MCF 10A (cell line): ENCODE measurements at regions not wholly inside any gene's neighbourhood (a gene's known extent, or its start where the extent isn't known, plus 50 kb on each side); places are given as distances from the start of the nearest gene placed in this dataset.

ENCODE experiments used
- BruUV-seq: library from RNA; stranded (reverse); fragments of 400-500 nt; replicated peaks from 2 replicates; lab custom pipeline; 2021; lab: Mats Ljungman, UMichigan
- CTCF ChIA-PET: fragments of 300-600 bp; sonication (Branson Sonifier 250); formaldehyde crosslinking; extraction: SDS; loops from one replicate; lab custom pipeline; 2021; ENCODE audit warnings: antibody characterized with exemption, inconsistent platforms; lab: Yijun Ruan, JAX
- POLR2A ChIA-PET: fragments of 300-600, 350-650 bp; sonication (Branson Sonifier 250); formaldehyde crosslinking; extraction: SDS; loops from one replicate; lab custom pipeline; 2020; ENCODE audit warnings: antibody characterized with exemption, inconsistent platforms; lab: Yijun Ruan, JAX
- DNase-seq: peaks from one replicate; pipeline ENCODE4 v3.0.0-alpha.2; 2018; ENCODE audit not compliant: unreplicated experiment
- H3K27ac Mint-ChIP-seq: one replicate; pipeline ENCODE4 v1.8.0; 2022; ENCODE audit warnings: mild to moderate bottlenecking, low read depth, mixed read lengths; ENCODE audit not compliant: unreplicated experiment
- H3K27me3 Mint-ChIP-seq: one replicate; pipeline ENCODE4 v1.8.0; 2022; ENCODE audit warnings: mixed read lengths; ENCODE audit not compliant: insufficient read depth, unreplicated experiment
- H3K36me3 Mint-ChIP-seq: one replicate; pipeline ENCODE4 v1.8.0; 2022; ENCODE audit warnings: mild to moderate bottlenecking, moderate library complexity, mixed read lengths; ENCODE audit not compliant: insufficient read depth, unreplicated experiment
- H3K4me1 Mint-ChIP-seq: one replicate; pipeline ENCODE4 v1.8.0; 2022; ENCODE audit warnings: mixed read lengths; ENCODE audit not compliant: insufficient read depth, unreplicated experiment
- H3K4me3 Mint-ChIP-seq: one replicate; pipeline ENCODE4 v1.8.0; 2022; ENCODE audit warnings: mild to moderate bottlenecking, moderate library complexity, mixed read lengths; ENCODE audit not compliant: unreplicated experiment
- H3K9me3 Mint-ChIP-seq: one replicate; pipeline ENCODE4 v1.8.0; 2022; ENCODE audit warnings: mixed read lengths; ENCODE audit not compliant: unreplicated experiment
- intact Hi-C: fragments of 100-400 bp; cut with micrococcal nuclease; formaldehyde crosslinking; loops from 2 replicates; pipeline ENCODE4 v1.14.1; 2022
- TF ChIP-seq, protein P1 (sequence below): fragments of 200-600 bp; IDR thresholded peaks from one replicate; pipeline ENCODE4 v1.8.0; 2022; ENCODE audit warnings: antibody characterized with exemption, mild to moderate bottlenecking; ENCODE audit not compliant: unreplicated experiment

DNA sequence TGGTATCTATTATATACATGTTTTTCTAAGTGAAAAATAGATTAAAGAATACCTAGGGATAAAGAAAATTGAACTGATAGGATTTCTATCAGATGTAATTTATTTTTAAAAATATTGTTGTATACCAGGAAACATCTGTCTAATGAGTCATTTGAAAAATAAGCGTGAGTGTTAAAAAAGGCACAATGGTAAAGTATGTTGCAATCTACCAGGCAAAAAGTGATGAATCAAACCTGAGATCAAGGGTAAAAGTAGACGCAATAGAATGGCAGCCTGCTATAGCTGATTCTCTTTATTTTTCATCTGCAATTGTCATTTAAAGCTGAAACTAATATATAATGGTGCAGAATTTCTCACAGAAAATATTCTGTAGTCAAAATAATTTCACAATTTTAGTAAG is 1119.6 kb downstream of the PCDH18 start:
- intact Hi-C loops: no loop called here
- Mint-ChIP-seq H3K36me3 (no peaks in the 10 kb centered on the region), H3K4me3 (no peak overlapping the region), H3K27ac (no peak overlapping the region), H3K4me1 (peaks cover 8% of the 10 kb centered on the region), H3K9me3 (no peaks in the 10 kb centered on the region), H3K27me3 (no peaks in the 10 kb centered on the region)
- TF ChIP-seq, protein P1, sequence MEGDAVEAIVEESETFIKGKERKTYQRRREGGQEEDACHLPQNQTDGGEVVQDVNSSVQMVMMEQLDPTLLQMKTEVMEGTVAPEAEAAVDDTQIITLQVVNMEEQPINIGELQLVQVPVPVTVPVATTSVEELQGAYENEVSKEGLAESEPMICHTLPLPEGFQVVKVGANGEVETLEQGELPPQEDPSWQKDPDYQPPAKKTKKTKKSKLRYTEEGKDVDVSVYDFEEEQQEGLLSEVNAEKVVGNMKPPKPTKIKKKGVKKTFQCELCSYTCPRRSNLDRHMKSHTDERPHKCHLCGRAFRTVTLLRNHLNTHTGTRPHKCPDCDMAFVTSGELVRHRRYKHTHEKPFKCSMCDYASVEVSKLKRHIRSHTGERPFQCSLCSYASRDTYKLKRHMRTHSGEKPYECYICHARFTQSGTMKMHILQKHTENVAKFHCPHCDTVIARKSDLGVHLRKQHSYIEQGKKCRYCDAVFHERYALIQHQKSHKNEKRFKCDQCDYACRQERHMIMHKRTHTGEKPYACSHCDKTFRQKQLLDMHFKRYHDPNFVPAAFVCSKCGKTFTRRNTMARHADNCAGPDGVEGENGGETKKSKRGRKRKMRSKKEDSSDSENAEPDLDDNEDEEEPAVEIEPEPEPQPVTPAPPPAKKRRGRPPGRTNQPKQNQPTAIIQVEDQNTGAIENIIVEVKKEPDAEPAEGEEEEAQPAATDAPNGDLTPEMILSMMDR: no peak
- POLR2A ChIA-PET: interaction anchor here (0.5 to 1.2 kb wide), 4 partner anchors 10 to 329 kb away, joined by 3 to 5 read pairs (median 3); no protein-coding TSS in a partner anchor
- no TSS peak for BruUV-seq
- DNase-seq: peak; percentile 77
- CTCF ChIA-PET: interaction anchor here (0.7 kb wide), 1 partner anchor 381 kb away, joined by 3 read pairs; no protein-coding TSS in a partner anchor

DNA sequence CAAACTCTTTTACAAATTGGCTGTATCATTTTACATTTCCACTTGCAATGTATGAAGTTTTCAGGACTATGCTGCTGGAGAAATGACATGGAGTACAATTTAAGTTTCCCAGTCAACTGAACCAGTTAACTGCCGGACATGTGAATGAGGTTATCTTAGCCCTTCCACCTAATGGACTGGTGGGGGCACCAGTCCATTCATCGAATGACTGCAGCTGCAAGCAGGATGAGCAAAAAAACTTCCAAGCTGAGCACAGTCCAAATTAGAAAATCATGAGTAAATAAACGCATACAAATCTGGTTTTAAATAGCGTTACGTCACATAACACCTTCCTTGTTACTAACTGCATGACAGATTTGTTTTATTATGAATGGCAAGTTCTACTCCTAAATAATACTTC is 1131.5 kb downstream of the PCDH18 start:
- no peaks in the 10 kb centered on the region for H3K9me3 Mint-ChIP-seq
- BruUV-seq: no TSS peak
- ChIA-PET POLR2A (no interaction called here), CTCF (no interaction called here)
- DNase-seq: no peak
- H3K36me3 Mint-ChIP-seq: no peaks in the 10 kb centered on the region
- no peaks in the 10 kb centered on the region for H3K4me1 Mint-ChIP-seq
- TF ChIP-seq, protein P1: no peak
- no peaks in the 10 kb centered on the region for H3K27me3 Mint-ChIP-seq
- H3K27ac Mint-ChIP-seq: no peak overlapping the region
- intact Hi-C loops: no loop called here
- H3K4me3 Mint-ChIP-seq: no peak overlapping the region

DNA sequence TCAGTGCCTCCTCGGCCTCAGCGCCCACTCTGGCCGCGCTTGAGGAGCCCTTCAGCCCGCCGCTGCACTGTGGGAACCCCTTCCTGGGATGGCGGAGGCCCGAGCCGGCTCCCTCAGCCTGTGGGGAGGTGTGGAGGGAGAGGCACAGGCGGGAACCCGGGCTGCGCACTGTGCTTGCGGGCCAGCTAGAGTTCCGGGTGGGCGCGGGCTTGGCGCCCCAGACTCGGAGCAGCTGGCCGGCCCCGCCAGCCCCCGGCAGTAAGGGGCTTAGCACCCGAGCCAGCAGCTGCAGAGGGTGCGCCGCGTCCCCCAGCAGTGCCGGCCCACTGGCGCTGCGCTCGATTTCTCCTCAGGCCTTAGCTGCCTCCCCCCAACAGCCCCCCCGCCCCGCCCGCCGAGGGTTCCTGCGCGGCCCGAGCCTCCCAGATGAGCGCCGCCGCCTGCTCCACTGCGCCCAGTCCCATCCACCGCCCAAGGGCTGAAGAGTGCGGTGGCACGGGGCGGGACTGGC is 1137.0 kb downstream of the PCDH18 start:
- POLR2A ChIA-PET: no interaction called here
- Mint-ChIP-seq H3K4me1 (no peaks in the 10 kb centered on the region), H3K27ac (no peak overlapping the region), H3K36me3 (no peaks in the 10 kb centered on the region), H3K9me3 (no peaks in the 10 kb centered on the region), H3K4me3 (no peak overlapping the region), H3K27me3 (no peaks in the 10 kb centered on the region)
- intact Hi-C loops: no loop called here
- BruUV-seq: no TSS peak
- TF ChIP-seq, protein P1: no peak
- CTCF ChIA-PET: interaction anchor here (0.7 kb wide), 1 partner anchor 58 kb away, joined by 3 read pairs; no protein-coding TSS in a partner anchor
- DNase-seq: no peak

- ChIA-PET CTCF (no interaction called here), POLR2A (interaction anchor here (0.5 kb wide), 1 partner anchor 24 kb away, joined by 3 read pairs; no protein-coding TSS in a partner anchor)
- no peaks in the 10 kb centered on the region for H3K36me3 Mint-ChIP-seq
- no peaks in the 10 kb centered on the region for H3K4me1 Mint-ChIP-seq
- no peak overlapping the region for H3K27ac Mint-ChIP-seq
- no peaks in the 10 kb centered on the region for H3K27me3 Mint-ChIP-seq
- TF ChIP-seq, protein P1: no peak
- no peak overlapping the region for H3K4me3 Mint-ChIP-seq
- intact Hi-C loops: no loop called here
- no peak for DNase-seq
- no peaks in the 10 kb centered on the region for H3K9me3 Mint-ChIP-seq
- no TSS peak for BruUV-seq
Observed at GRCh38 chr4:136392576-136392975, 1139.7 kb downstream of the PCDH18 start.
